ENCODE measurements at regions not wholly inside any gene's neighbourhood (a gene's known extent, or its start where the extent isn't known, plus 50 kb on each side); places are given as distances from the start of the nearest gene placed in this dataset.

GRCh38 chr14:101002738-101003137, 99.2 kb upstream of the RTL1 start:
- TF ChIP-seq, protein P1, sequence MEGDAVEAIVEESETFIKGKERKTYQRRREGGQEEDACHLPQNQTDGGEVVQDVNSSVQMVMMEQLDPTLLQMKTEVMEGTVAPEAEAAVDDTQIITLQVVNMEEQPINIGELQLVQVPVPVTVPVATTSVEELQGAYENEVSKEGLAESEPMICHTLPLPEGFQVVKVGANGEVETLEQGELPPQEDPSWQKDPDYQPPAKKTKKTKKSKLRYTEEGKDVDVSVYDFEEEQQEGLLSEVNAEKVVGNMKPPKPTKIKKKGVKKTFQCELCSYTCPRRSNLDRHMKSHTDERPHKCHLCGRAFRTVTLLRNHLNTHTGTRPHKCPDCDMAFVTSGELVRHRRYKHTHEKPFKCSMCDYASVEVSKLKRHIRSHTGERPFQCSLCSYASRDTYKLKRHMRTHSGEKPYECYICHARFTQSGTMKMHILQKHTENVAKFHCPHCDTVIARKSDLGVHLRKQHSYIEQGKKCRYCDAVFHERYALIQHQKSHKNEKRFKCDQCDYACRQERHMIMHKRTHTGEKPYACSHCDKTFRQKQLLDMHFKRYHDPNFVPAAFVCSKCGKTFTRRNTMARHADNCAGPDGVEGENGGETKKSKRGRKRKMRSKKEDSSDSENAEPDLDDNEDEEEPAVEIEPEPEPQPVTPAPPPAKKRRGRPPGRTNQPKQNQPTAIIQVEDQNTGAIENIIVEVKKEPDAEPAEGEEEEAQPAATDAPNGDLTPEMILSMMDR (IDR thresholded peaks at IDR 0.05): no peak
- TF ChIP-seq POLR2A (IDR thresholded peaks at IDR 0.05): no peak

All from suprapubic skin (tissue), 3 donors.